ENCODE measurements at regions not wholly inside any gene's neighbourhood (a gene's known extent, or its start where the extent isn't known, plus 50 kb on each side); places are given as distances from the start of the nearest gene placed in this dataset.

DNA sequence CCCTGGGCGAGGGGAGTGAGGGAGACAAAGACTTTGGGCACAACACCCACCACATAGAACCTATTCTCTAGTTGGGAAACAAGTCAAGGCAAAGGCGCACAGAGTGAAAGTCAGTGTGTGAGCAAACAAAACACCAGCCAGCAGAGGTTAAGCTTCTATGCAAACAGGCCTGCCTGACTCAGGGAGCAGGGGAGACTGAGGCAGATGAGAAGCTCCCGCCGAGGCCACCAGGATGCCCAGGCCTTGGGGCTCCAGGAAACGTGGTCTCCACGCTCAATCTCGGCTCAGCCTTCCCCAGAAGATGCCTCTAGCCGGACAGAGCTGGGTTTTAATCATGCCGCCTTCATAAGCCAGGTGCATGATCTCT lies 74.1 kb upstream of the KCNMA1 start:
- Histone ChIP-seq H3K36me3 (ENCODE audit: control insufficient read depth, insufficient read depth, low read length) (no peaks in the 10 kb centered on the region), H3K27me3 (ENCODE audit: control insufficient read depth, insufficient read depth, low read length) (peaks cover 27% of the 10 kb centered on the region), H3K27ac (ENCODE audit: low read depth, low read length) (no peak overlapping the region), H3K4me3 (ENCODE audit: low read depth, low read length) (no peak overlapping the region), H3K9me3 (ENCODE audit: control insufficient read depth, insufficient read depth, low read length) (no peaks in the 10 kb centered on the region), H3K4me1 (ENCODE audit: control insufficient read depth, insufficient read depth, low read length) (peaks cover 37% of the 10 kb centered on the region)
- DNase-seq (ENCODE audit: low read depth in 4 of 6, low spot score in 6 of 6): no peak
- 40% methylated on average over 5 of the region's 9 CpGs for WGBS (ENCODE audit: insufficient coverage)

DNA sequence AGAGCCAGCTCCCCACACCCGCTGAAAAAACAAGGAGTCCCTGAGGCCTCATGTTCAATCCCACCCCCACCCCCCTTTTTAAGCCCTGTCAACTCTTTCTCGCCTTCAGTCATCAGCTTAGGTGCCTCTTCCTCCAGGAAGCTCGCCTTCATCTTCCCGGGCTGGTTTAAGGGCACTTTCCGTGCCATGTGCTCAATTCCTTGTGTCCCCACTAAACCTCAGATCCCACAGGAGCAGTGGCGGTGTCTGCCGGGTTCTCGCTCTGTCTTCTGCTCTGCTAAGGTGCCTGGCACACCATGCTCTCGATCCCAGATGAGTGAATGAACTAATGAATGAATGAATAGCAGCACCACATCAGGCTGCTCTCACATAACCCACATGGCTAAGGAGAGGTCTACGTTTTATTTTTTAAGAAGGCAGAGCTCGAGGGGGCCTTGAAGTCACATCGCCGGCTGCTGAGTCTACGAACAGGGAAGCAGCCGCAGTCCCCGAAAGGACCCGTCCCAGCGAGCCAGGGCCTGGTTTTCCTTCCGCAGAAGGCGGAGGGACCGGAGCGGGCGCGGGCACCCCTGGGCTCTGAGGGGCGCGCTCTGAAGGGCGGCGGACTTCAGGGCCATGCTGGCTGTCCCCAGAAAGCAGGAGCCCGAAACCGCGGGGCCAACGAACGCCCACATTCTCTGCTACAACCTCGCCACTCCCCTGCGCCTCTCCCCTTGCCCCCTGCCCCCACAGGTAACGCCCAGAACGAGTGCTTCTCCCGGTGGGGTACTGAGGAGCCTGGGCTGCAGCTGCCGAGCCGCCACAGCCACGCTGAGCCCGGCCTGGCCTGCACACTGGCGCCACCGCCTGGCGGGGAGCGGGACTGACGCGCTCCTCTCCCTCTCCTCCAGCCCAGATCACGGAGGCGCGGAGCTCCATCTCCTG lies 73.4 kb upstream of the KCNMA1 start:
- peaks cover 31% of the 10 kb centered on the region for H3K4me1 ChIP-seq (ENCODE audit: control insufficient read depth, insufficient read depth, low read length)
- H3K9me3 ChIP-seq (ENCODE audit: control insufficient read depth, insufficient read depth, low read length): no peaks in the 10 kb centered on the region
- peak overlapping the region; percentile 35 for H3K4me3 ChIP-seq (ENCODE audit: low read depth, low read length)
- H3K27me3 ChIP-seq (ENCODE audit: control insufficient read depth, insufficient read depth, low read length): peaks cover 27% of the 10 kb centered on the region
- H3K36me3 ChIP-seq (ENCODE audit: control insufficient read depth, insufficient read depth, low read length): no peaks in the 10 kb centered on the region
- 9% methylated on average over 44 of the region's 51 CpGs for WGBS (ENCODE audit: insufficient coverage)
- no peak overlapping the region for H3K27ac ChIP-seq (ENCODE audit: low read depth, low read length)
- DNase-seq (ENCODE audit: low read depth in 4 of 6, low spot score in 6 of 6): peak in 3 of 6 donors; percentile 36 to 82 (median 81)

DNA sequence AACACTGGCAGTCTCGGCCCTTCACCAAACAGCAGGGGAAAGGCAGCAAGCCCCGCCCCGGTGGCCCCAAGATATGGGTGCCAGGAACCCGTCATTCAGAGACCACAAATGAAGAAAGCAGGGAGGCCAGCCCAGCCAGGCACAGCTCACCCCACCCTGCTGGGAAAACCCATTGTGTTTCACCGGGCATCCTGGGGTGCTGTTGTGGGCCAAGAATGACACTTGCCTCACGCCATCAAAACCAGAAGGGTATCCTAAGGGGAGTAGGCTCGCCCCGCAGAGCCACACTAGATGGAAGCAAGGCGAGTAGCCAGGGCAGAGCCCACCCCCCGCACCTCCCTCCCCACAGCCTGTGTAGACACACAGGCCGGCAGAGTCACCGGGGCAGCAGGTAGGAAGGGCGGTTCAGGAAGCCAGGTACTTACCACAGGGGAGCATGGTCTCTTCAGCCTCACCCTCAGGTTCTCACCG lies 72.5 kb upstream of the KCNMA1 start:
- Histone ChIP-seq H3K4me3 (ENCODE audit: low read depth, low read length) (no peak overlapping the region), H3K27ac (ENCODE audit: low read depth, low read length) (no peak overlapping the region), H3K27me3 (ENCODE audit: control insufficient read depth, insufficient read depth, low read length) (peaks cover 27% of the 10 kb centered on the region), H3K4me1 (ENCODE audit: control insufficient read depth, insufficient read depth, low read length) (peaks cover 28% of the 10 kb centered on the region), H3K9me3 (ENCODE audit: control insufficient read depth, insufficient read depth, low read length) (no peaks in the 10 kb centered on the region), H3K36me3 (ENCODE audit: control insufficient read depth, insufficient read depth, low read length) (no peaks in the 10 kb centered on the region)
- 55% methylated on average over 13 of the region's 14 CpGs for WGBS (ENCODE audit: insufficient coverage)
- DNase-seq (ENCODE audit: low read depth in 4 of 6, low spot score in 6 of 6): no peak

DNA sequence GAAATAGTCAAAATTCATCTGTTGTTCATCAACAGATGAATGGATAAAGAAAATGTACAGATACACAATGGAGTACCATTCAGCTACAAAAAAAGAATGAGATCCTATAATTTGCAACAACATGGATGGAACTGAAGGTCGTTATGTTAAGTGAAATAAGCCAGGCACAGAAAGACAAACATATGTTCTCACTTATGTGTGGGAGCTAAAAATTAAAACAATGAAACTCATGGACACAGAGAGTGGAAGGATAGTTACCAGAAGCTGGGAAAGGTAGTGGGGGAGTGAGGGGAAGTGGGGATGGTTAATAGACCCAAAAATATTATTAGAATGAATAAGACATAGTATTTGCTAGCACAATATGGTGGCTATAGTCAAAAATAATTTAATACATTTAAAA lies 70.0 kb upstream of the KCNMA1 start:
- no peak for DNase-seq (ENCODE audit: low read depth in 4 of 6, low spot score in 6 of 6)
- Histone ChIP-seq H3K4me3 (ENCODE audit: low read depth, low read length) (no peak overlapping the region), H3K9me3 (ENCODE audit: control insufficient read depth, insufficient read depth, low read length) (no peaks in the 10 kb centered on the region), H3K27me3 (ENCODE audit: control insufficient read depth, insufficient read depth, low read length) (peaks cover 20% of the 10 kb centered on the region), H3K27ac (ENCODE audit: low read depth, low read length) (no peak overlapping the region), H3K4me1 (ENCODE audit: control insufficient read depth, insufficient read depth, low read length) (peaks cover 20% of the 10 kb centered on the region), H3K36me3 (ENCODE audit: control insufficient read depth, insufficient read depth, low read length) (no peaks in the 10 kb centered on the region)
- no CpG with 5 or more reads among the region's 1 CpG for WGBS (ENCODE audit: insufficient coverage)

DNA sequence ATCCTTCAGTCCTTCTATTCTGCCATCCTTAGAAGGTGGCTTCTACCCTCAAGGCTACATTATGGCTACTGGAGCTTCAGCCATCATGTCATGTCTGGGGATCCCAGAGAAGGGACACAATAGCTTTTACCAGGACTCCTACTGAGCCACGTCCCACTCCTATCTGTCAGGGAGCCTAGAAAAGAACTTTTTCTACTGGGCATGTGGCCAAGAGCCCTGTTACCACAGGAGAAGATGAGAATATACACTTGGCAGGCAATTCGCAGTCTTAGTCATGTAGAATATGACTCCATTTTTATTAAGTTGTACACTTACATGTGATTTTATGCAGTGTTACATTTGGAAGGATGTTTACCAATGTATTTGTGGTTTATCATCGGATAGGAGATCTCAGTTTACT lies 64.6 kb upstream of the KCNMA1 start:
- Histone ChIP-seq H3K27ac (ENCODE audit: low read depth, low read length) (no peak overlapping the region), H3K9me3 (ENCODE audit: control insufficient read depth, insufficient read depth, low read length) (no peaks in the 10 kb centered on the region), H3K27me3 (ENCODE audit: control insufficient read depth, insufficient read depth, low read length) (no peaks in the 10 kb centered on the region), H3K4me3 (ENCODE audit: low read depth, low read length) (no peak overlapping the region), H3K36me3 (ENCODE audit: control insufficient read depth, insufficient read depth, low read length) (no peaks in the 10 kb centered on the region), H3K4me1 (ENCODE audit: control insufficient read depth, insufficient read depth, low read length) (no peaks in the 10 kb centered on the region)
- 20% methylated on average over 1 of the region's 3 CpGs for WGBS (ENCODE audit: insufficient coverage)
- peak in 1 of 6 donors; percentile 38 for DNase-seq (ENCODE audit: low read depth in 4 of 6, low spot score in 6 of 6)

DNA sequence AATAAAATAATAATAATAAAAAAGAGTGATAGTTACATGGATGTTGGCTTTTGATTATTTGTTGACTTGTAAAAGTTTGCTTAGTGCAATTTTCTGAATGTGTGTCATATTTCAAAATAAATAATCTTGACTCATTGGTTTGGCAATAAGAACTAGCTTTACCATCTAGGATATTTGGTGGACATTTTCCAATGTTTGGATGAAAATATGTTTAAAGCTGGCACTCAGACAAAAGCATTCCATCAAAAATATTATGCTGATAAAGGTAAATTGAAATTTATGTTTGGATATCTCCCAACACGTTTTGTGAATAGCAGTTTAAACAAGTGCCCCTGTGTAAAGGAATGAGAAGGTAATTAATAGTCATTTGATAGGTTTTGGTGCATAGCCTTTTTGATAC lies 62.5 kb upstream of the KCNMA1 start:
- Histone ChIP-seq H3K9me3 (ENCODE audit: control insufficient read depth, insufficient read depth, low read length) (no peaks in the 10 kb centered on the region), H3K27me3 (ENCODE audit: control insufficient read depth, insufficient read depth, low read length) (no peaks in the 10 kb centered on the region), H3K4me1 (ENCODE audit: control insufficient read depth, insufficient read depth, low read length) (no peaks in the 10 kb centered on the region), H3K27ac (ENCODE audit: low read depth, low read length) (no peak overlapping the region), H3K36me3 (ENCODE audit: control insufficient read depth, insufficient read depth, low read length) (no peaks in the 10 kb centered on the region), H3K4me3 (ENCODE audit: low read depth, low read length) (no peak overlapping the region)
- 80% methylated on average over 1 of the region's 1 CpG for WGBS (ENCODE audit: insufficient coverage)
- DNase-seq (ENCODE audit: low read depth in 4 of 6, low spot score in 6 of 6): no peak

DNA sequence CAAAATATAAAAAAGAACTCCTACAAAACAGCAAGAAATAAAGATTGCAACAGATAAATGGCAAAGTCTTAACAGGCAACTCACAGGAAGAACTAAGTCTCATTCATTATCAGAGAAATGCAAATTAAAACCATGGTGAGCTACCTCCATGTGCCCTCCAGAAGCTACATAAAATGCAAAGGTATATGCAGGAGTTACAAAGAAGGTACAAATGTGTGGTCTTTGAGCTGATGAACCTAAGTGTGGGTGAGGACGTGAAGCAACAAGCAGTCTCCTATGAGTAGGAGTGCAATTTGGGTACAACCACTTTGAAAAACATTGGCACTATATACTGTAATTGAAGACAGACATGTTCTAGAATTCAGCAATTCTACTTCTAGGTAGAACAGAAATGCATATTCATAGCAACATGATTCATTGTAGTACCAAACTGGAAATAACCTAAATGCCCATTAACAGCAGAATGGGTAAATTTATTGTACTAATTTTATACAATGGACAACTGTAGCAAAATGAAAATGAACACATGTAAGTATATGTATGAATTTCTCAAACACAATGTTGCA lies 61.6 kb upstream of the KCNMA1 start:
- Histone ChIP-seq H3K4me3 (ENCODE audit: low read depth, low read length) (no peak overlapping the region), H3K27me3 (ENCODE audit: control insufficient read depth, insufficient read depth, low read length) (no peaks in the 10 kb centered on the region), H3K4me1 (ENCODE audit: control insufficient read depth, insufficient read depth, low read length) (no peaks in the 10 kb centered on the region), H3K27ac (ENCODE audit: low read depth, low read length) (no peak overlapping the region), H3K9me3 (ENCODE audit: control insufficient read depth, insufficient read depth, low read length) (no peaks in the 10 kb centered on the region), H3K36me3 (ENCODE audit: control insufficient read depth, insufficient read depth, low read length) (no peaks in the 10 kb centered on the region)
- no peak for DNase-seq (ENCODE audit: low read depth in 4 of 6, low spot score in 6 of 6)
- no CpG with 5 or more reads among the region's 1 CpG for WGBS (ENCODE audit: insufficient coverage)

DNA sequence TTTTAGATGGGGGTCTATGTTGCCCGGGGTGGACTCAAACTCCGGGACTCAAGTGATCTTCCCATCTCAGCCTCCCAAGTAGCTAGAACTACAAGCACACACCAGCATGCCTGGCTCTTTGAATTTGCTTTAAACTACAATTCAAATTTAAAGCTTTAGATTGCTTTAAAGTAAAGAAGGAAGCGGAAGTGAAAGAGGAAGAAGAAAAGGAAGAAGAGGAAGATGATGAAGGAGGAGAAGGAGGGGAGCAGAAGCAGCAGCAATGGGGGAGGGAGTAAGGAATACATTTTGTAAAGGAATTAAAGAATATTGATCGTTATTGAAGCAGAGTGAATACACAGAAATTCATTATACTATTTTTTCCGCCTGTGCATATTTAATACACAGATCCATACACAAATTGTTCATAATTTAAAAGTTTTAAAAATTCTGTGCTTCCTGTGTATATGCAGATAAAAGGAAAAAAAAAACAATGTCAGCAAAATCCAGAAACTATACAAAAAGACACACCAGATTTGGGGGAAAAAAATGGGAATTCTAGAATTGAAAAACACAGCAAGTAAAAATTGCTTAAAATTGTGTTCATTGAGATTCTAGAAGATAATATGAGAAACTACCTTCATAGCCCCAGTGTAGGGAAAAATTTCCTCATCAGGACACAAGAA lies 60.8 kb upstream of the KCNMA1 start:
- H3K27me3 ChIP-seq (ENCODE audit: control insufficient read depth, insufficient read depth, low read length): no peaks in the 10 kb centered on the region
- H3K27ac ChIP-seq (ENCODE audit: low read depth, low read length): no peak overlapping the region
- no peaks in the 10 kb centered on the region for H3K9me3 ChIP-seq (ENCODE audit: control insufficient read depth, insufficient read depth, low read length)
- H3K4me1 ChIP-seq (ENCODE audit: control insufficient read depth, insufficient read depth, low read length): no peaks in the 10 kb centered on the region
- H3K4me3 ChIP-seq (ENCODE audit: low read depth, low read length): no peak overlapping the region
- H3K36me3 ChIP-seq (ENCODE audit: control insufficient read depth, insufficient read depth, low read length): no peaks in the 10 kb centered on the region
- no peak for DNase-seq (ENCODE audit: low read depth in 4 of 6, low spot score in 6 of 6)
- WGBS (ENCODE audit: insufficient coverage): no CpG with 5 or more reads among the region's 5 CpGs

DNA sequence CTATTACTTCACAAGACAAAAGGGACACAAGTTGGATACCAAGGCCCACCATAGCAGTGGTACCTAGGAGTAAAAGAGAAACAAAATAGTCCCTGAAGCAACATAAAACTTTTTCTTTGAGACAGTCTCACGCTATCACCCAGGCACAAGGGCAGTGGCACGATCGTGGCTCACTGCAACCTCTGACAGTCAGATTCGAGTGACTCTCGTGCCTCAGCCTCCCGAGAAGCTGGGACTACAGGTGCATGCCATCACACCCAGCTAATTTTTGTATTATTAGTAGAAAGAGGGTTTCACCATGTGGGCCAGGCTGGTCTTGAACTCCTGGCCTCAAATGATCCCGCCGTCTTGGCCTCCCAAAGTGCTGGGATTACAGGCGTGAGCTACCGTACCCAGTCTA lies 59.0 kb upstream of the KCNMA1 start:
- 100% methylated on average over 4 of the region's 10 CpGs for WGBS (ENCODE audit: insufficient coverage)
- H3K36me3 ChIP-seq (ENCODE audit: control insufficient read depth, insufficient read depth, low read length): no peaks in the 10 kb centered on the region
- DNase-seq (ENCODE audit: low read depth in 4 of 6, low spot score in 6 of 6): no peak
- H3K27ac ChIP-seq (ENCODE audit: low read depth, low read length): no peak overlapping the region
- H3K4me3 ChIP-seq (ENCODE audit: low read depth, low read length): no peak overlapping the region
- no peaks in the 10 kb centered on the region for H3K9me3 ChIP-seq (ENCODE audit: control insufficient read depth, insufficient read depth, low read length)
- H3K4me1 ChIP-seq (ENCODE audit: control insufficient read depth, insufficient read depth, low read length): no peaks in the 10 kb centered on the region
- H3K27me3 ChIP-seq (ENCODE audit: control insufficient read depth, insufficient read depth, low read length): no peaks in the 10 kb centered on the region

All from spinal cord (tissue), 9 donors.